WTC11 (cell line): ENCODE measurements at regions not wholly inside any gene's neighbourhood (a gene's known extent, or its start where the extent isn't known, plus 50 kb on each side); places are given as distances from the start of the nearest gene placed in this dataset.
A peak's percentile ranks its signal among the peaks of the same experiment; 100 is the strongest.

Source experiments
- ATAC-seq: fragments of 200-7000 bp; cut with Tn5 transposase; 2 replicates; pipeline ENCODE4 v1.10.0; 2021; ENCODE audit warnings: mild to moderate bottlenecking, moderate library complexity
- CTCF ChIA-PET: fragments of 300-600 bp; sonication (Branson Sonifier 250); formaldehyde crosslinking; loops from one replicate; lab custom pipeline; 2021; ENCODE audit warnings: antibody characterized with exemption; lab: Charles Lee
- POLR2A ChIA-PET: fragments of 350-600 bp; sonication (Branson Sonifier 250); formaldehyde crosslinking; loops from one replicate; lab custom pipeline; 2021; ENCODE audit warnings: antibody characterized with exemption; lab: Charles Lee
- DNase-seq: peaks from one replicate; pipeline ENCODE4 v3.0.0; 2021; ENCODE audit warnings: low spot score
- H3K27ac Mint-ChIP-seq: 2 replicates; pipeline ENCODE4 v1.8.0; 2021; ENCODE audit warnings: mixed read lengths
- H3K27me3 Mint-ChIP-seq: 2 replicates; pipeline ENCODE4 v1.8.0; 2021; ENCODE audit warnings: low read depth, mild to moderate bottlenecking, moderate library complexity, mixed read lengths
- H3K36me3 Mint-ChIP-seq: 2 replicates; pipeline ENCODE4 v1.8.0; 2021; ENCODE audit warnings: mixed read lengths
- H3K4me1 Mint-ChIP-seq: 2 replicates; pipeline ENCODE4 v1.8.0; 2022; ENCODE audit warnings: mixed read lengths
- H3K4me3 Mint-ChIP-seq: 2 replicates; pipeline ENCODE4 v1.8.0; 2021; ENCODE audit warnings: mild to moderate bottlenecking, moderate library complexity, mixed read lengths
- H3K9me3 Mint-ChIP-seq: 2 replicates; pipeline ENCODE4 v1.8.0; 2021; ENCODE audit warnings: mixed read lengths
- ATF1 ChIP-seq: sonication (generic); formaldehyde crosslinking; IDR thresholded peaks from 2 replicates; pipeline ENCODE4 v1.8.1; 2023; ENCODE audit warnings: mild to moderate bottlenecking, moderate library complexity, missing genetic modification reagents
- ATF6 ChIP-seq: sonication (generic); formaldehyde crosslinking; IDR thresholded peaks from 2 replicates; pipeline ENCODE4 v1.8.1; 2023; ENCODE audit warnings: mild to moderate bottlenecking, missing genetic modification reagents
- CREM ChIP-seq: sonication (generic); formaldehyde crosslinking; IDR thresholded peaks from 2 replicates; pipeline ENCODE4 v1.8.1; 2022; ENCODE audit warnings: mild to moderate bottlenecking, missing genetic modification reagents, moderate library complexity
- E2F1 ChIP-seq: sonication (generic); formaldehyde crosslinking; IDR thresholded peaks from 2 replicates; pipeline ENCODE4 v1.8.0; 2022; ENCODE audit warnings: mild to moderate bottlenecking, missing genetic modification reagents
- E2F4 ChIP-seq: sonication (generic); formaldehyde crosslinking; IDR thresholded peaks from 2 replicates; pipeline ENCODE4 v1.8.1; 2022; ENCODE audit warnings: low read depth, mild to moderate bottlenecking, moderate library complexity, missing genetic modification reagents, borderline replicate concordance
- FOXK1 ChIP-seq: sonication (generic); formaldehyde crosslinking; IDR thresholded peaks from 2 replicates; pipeline ENCODE4 v1.8.0; 2022; ENCODE audit warnings: mild to moderate bottlenecking, moderate library complexity, missing genetic modification reagents
- GABPB1 ChIP-seq: sonication (generic); formaldehyde crosslinking; IDR thresholded peaks from 2 replicates; pipeline ENCODE4 v1.8.1; 2023; ENCODE audit warnings: mild to moderate bottlenecking, missing genetic modification reagents
- NFYB ChIP-seq: sonication (generic); formaldehyde crosslinking; conservative IDR thresholded peaks from 2 replicates; pipeline ENCODE4 v1.8.0; 2022; ENCODE audit warnings: low read depth, missing genetic modification reagents
- NR1H2 ChIP-seq: sonication (generic); formaldehyde crosslinking; IDR thresholded peaks from 2 replicates; pipeline ENCODE4 v1.9.0; 2021; ENCODE audit warnings: mild to moderate bottlenecking, moderate library complexity, missing genetic modification reagents
- PRDM15 ChIP-seq: sonication (generic); formaldehyde crosslinking; IDR thresholded peaks from 2 replicates; pipeline ENCODE4 v1.8.0; 2022; ENCODE audit warnings: missing genetic modification reagents
- PRRX2 ChIP-seq: fragments of 250-450 bp; sonication (Bioruptor Pico); IDR thresholded peaks from 2 replicates; pipeline ENCODE4 v1.8.0; 2021; ENCODE audit warnings: mild to moderate bottlenecking
- ZNF232 ChIP-seq: sonication (generic); formaldehyde crosslinking; IDR thresholded peaks from 2 replicates; pipeline ENCODE4 v1.8.0; 2022; ENCODE audit warnings: mild to moderate bottlenecking, missing genetic modification reagents
- ZNF263 ChIP-seq: sonication (generic); formaldehyde crosslinking; IDR thresholded peaks from 2 replicates; pipeline ENCODE4 v1.8.1; 2022; ENCODE audit warnings: low read depth, mild to moderate bottlenecking, moderate library complexity, missing genetic modification reagents
- ZNF281 ChIP-seq: sonication (generic); formaldehyde crosslinking; IDR thresholded peaks from 2 replicates; pipeline ENCODE4 v1.8.0; 2023; ENCODE audit warnings: mild to moderate bottlenecking, missing genetic modification reagents
- ZNF317 ChIP-seq: sonication (generic); formaldehyde crosslinking; IDR thresholded peaks from 2 replicates; pipeline ENCODE4 v1.8.1; 2023; ENCODE audit warnings: low read depth, mild to moderate bottlenecking, moderate library complexity, missing genetic modification reagents, borderline replicate concordance
- TF ChIP-seq, protein P1 (sequence below): fragments of 250-450 bp; sonication (Bioruptor Pico); IDR thresholded peaks from 2 replicates; pipeline ENCODE4 v2.1.2; 2022; ENCODE audit warnings: mild to moderate bottlenecking, moderate library complexity

DNA sequence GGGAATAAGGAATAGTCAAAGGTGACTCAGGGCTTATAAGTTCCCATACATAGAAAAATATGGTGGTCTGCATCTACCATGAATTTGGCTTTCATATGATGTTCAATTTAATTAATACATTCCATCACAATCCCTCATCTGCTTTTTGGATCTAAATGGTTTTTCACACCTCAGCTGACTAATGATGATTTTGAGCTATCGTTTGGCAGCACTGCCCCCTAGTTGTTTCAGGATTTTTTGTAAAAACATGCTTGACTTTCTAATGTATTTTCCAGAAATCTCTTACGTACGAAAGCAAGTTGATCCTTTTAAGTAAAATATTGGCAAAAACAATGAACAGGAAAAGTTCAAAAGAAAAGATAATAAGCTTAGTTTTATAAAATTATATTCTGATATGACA lies 408.6 kb upstream of the ADGRB3 start (continued):
- TF ChIP-seq CREM (CRISPR knock-in tag) (no peak), ATF6 (CRISPR knock-in tag) (no peak), E2F4 (CRISPR knock-in tag) (no peak), NR1H2 (no peak), ZNF263 (CRISPR knock-in tag) (no peak), E2F1 (CRISPR knock-in tag) (no peak), PRRX2 (CRISPR knock-in tag) (no peak)

GRCh38 chr6:68225729-68226128 lies 409.4 kb upstream of the ADGRB3 start:
- TF ChIP-seq PRDM15 (no peak), FOXK1 (CRISPR knock-in tag) (no peak), ATF1 (CRISPR knock-in tag) (no peak), NFYB (CRISPR knock-in tag) (no peak), GABPB1 (CRISPR knock-in tag) (no peak), ZNF281 (CRISPR knock-in tag) (no peak), ZNF232 (CRISPR knock-in tag) (no peak), ZNF317 (CRISPR knock-in tag) (no peak)
- TF ChIP-seq, protein P1, sequence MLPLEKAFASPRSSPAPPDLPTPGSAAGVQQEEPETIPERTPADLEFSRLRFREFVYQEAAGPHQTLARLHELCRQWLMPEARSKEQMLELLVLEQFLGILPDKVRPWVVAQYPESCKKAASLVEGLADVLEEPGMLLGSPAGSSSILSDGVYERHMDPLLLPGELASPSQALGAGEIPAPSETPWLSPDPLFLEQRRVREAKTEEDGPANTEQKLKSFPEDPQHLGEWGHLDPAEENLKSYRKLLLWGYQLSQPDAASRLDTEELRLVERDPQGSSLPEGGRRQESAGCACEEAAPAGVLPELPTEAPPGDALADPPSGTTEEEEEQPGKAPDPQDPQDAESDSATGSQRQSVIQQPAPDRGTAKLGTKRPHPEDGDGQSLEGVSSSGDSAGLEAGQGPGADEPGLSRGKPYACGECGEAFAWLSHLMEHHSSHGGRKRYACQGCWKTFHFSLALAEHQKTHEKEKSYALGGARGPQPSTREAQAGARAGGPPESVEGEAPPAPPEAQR (CRISPR knock-in tag), result no peak
- ChIA-PET CTCF (interaction anchor here (0.9 to 2.4 kb wide), 4 partner anchors 13 to 1159 kb away, joined by 3 to 15 read pairs (median 10); no protein-coding TSS in a partner anchor), POLR2A (no interaction called here)
- Mint-ChIP-seq H3K27ac (peak overlapping the region; percentile 57; the same call in 1 of the 2 replicates), H3K4me3 (no peak overlapping the region), H3K36me3 (no peaks in the 10 kb centered on the region), H3K9me3 (no peaks in the 10 kb centered on the region), H3K27me3 (no peaks in the 10 kb centered on the region), H3K4me1 (peaks cover 22% of the 10 kb centered on the region)
- DNase-seq, result no peak
- ATAC-seq, result peak; percentile 65
